AG09319 (cell line): ENCODE measurements at regions not wholly inside any gene's neighbourhood (a gene's known extent, or its start where the extent isn't known, plus 50 kb on each side); places are given as distances from the start of the nearest gene placed in this dataset.

Source experiments
- DNase-seq: peaks from one replicate; pipeline ENCODE4 v3.0.0-alpha.2; 2010; ENCODE audit warnings: low read depth; ENCODE audit errors: extremely low read depth
- CTCF ChIP-seq: IDR thresholded peaks from 2 replicates; pipeline ENCODE4 v1.5.1; 2011; ENCODE audit warnings: low read depth, mild to moderate bottlenecking, inconsistent platforms, low read length, moderate library complexity

GRCh38 chr4:189506080-189506479, 434.6 kb upstream of the FRG1 start:
- no peak for TF ChIP-seq CTCF
- DNase-seq, result no peak

GRCh38 chr4:189507060-189507459, 433.6 kb upstream of the FRG1 start:
- DNase-seq, result no peak
- no peak for TF ChIP-seq CTCF

- no peak for TF ChIP-seq CTCF
- no peak for DNase-seq
These were observed 430.1 kb upstream of the FRG1 start for GRCh38 chr4:189510601-189511000.

- no peak for DNase-seq
- TF ChIP-seq CTCF, result no peak
These were observed 429.1 kb upstream of the FRG1 start for GRCh38 chr4:189511581-189511980.

- no peak for TF ChIP-seq CTCF
- DNase-seq, result no peak
These were observed 427.3 kb upstream of the FRG1 start for GRCh38 chr4:189513421-189513820.

GRCh38 chr4:189514209-189514608, 426.5 kb upstream of the FRG1 start:
- DNase-seq, result no peak
- no peak for TF ChIP-seq CTCF

GRCh38 chr4:189516902-189517301, 423.8 kb upstream of the FRG1 start:
- no peak for DNase-seq
- TF ChIP-seq CTCF, result no peak

- DNase-seq, result no peak
- TF ChIP-seq CTCF, result no peak
These were observed 421.5 kb upstream of the FRG1 start for GRCh38 chr4:189519186-189519585.
